ENCODE measurements at regions not wholly inside any gene's neighbourhood (a gene's known extent, or its start where the extent isn't known, plus 50 kb on each side); places are given as distances from the start of the nearest gene placed in this dataset.
A peak's percentile ranks its signal among the peaks of the same experiment; 100 is the strongest.

- no peak for DNase-seq
These were observed 59.8 kb upstream of the FHIT start for GRCh38 chr3:61311044-61311443.

GRCh38 chr3:61315871-61316270 is 64.6 kb upstream of the FHIT start:
- DNase-seq: no peak

GRCh38 chr3:61323094-61323493 is 71.8 kb upstream of the FHIT start:
- peak; percentile 10 for DNase-seq

GRCh38 chr3:61331929-61332552 is 80.8 kb upstream of the FHIT start:
- DNase-seq: no peak

- DNase-seq: peak; percentile 59
These were observed 82.1 kb upstream of the FHIT start for GRCh38 chr3:61333192-61333961.

- DNase-seq: no peak
These were observed 83.5 kb upstream of the FHIT start for GRCh38 chr3:61334783-61335182.

GRCh38 chr3:61340931-61341461 is 89.7 kb upstream of the FHIT start:
- DNase-seq: no peak

GRCh38 chr3:61343543-61343942 is 92.3 kb upstream of the FHIT start:
- DNase-seq: no peak

GRCh38 chr3:61345020-61345419 is 93.8 kb upstream of the FHIT start:
- DNase-seq: no peak

GRCh38 chr3:61347981-61348380 is 96.7 kb upstream of the FHIT start:
- DNase-seq: no peak

GRCh38 chr3:61349717-61350116 is 98.5 kb upstream of the FHIT start:
- DNase-seq: no peak

- DNase-seq: no peak
These were observed 99.6 kb upstream of the FHIT start for GRCh38 chr3:61350782-61351309.

- no peak for DNase-seq
These were observed 101.1 kb upstream of the FHIT start for GRCh38 chr3:61352306-61352705.

- peak; percentile 3 for DNase-seq
These were observed 102.1 kb upstream of the FHIT start for GRCh38 chr3:61353382-61353781.

GRCh38 chr3:61354604-61355003 is 103.4 kb upstream of the FHIT start:
- DNase-seq: no peak

- no peak for DNase-seq
These were observed 105.4 kb upstream of the FHIT start for GRCh38 chr3:61356685-61357084.

GRCh38 chr3:61357902-61358301 is 106.7 kb upstream of the FHIT start:
- DNase-seq: no peak

GRCh38 chr3:61358364-61358763 is 107.1 kb upstream of the FHIT start:
- DNase-seq: peak; percentile 5

- no peak for DNase-seq
These were observed 109.2 kb upstream of the FHIT start for GRCh38 chr3:61360297-61360965.

- peak; percentile 3 for DNase-seq
These were observed 118.4 kb upstream of the FHIT start for GRCh38 chr3:61369678-61370077.

- peak; percentile 26 for DNase-seq
These were observed 119.9 kb upstream of the FHIT start for GRCh38 chr3:61371123-61371522.

GRCh38 chr3:61372723-61373122 is 121.5 kb upstream of the FHIT start:
- DNase-seq: no peak

GRCh38 chr3:61378311-61378710 is 127.1 kb upstream of the FHIT start:
- no peak for DNase-seq
